Activated T-helper 1 cell treated with anti-CD3 and anti-CD28 coated beads, Interleukin-12 subunit alpha, Interleukin-12 subunit beta, Interleukin-2, Interleukin-4 antibody, amounts not matched to agents 30 ng/mL and 10 ng/mL and 1 ng/mL, durations not matched to agents 14 hours and 24 hours and 36 hours (primary cell): ENCODE measurements at regions not wholly inside any gene's neighbourhood (a gene's known extent, or its start where the extent isn't known, plus 50 kb on each side); places are given as distances from the start of the nearest gene placed in this dataset.
"Not testable (repeated sequence)": the region's sequence is repeated elsewhere in the genome, so short reads cannot be mapped to it uniquely, and the experiment has no call there.

Experiments
- DNase-seq: peaks from one replicate; pipeline ENCODE4 v3.0.0; 2021; ENCODE audit warnings: low spot score
- H3K27ac Mint-ChIP-seq: one replicate; pipeline ENCODE4 v1.8.0; 2021; ENCODE audit warnings: mild to moderate bottlenecking, mixed read lengths
- H3K27me3 Mint-ChIP-seq: one replicate; pipeline ENCODE4 v1.8.0; 2022; ENCODE audit warnings: mild to moderate bottlenecking, moderate library complexity, mixed read lengths; ENCODE audit not compliant: insufficient read depth
- H3K36me3 Mint-ChIP-seq: one replicate; pipeline ENCODE4 v1.8.0; 2021; ENCODE audit warnings: low read depth, mixed read lengths
- H3K4me1 Mint-ChIP-seq: one replicate; pipeline ENCODE4 v1.8.0; 2021; ENCODE audit warnings: low read depth, mixed read lengths
- H3K4me3 Mint-ChIP-seq: one replicate; pipeline ENCODE4 v1.8.0; 2021; ENCODE audit warnings: mild to moderate bottlenecking, moderate library complexity, mixed read lengths
- H3K9me3 Mint-ChIP-seq: one replicate; pipeline ENCODE4 v1.8.0; 2021; ENCODE audit warnings: mixed read lengths
- intact Hi-C: fragments of 100-400 bp; cut with micrococcal nuclease; formaldehyde crosslinking; loops from one replicate; pipeline ENCODE4 v1.15.1; 2024

GRCh38 chr13:107649079-107649478, 566.3 kb downstream of the LIG4 start:
- Mint-ChIP-seq H3K27ac (no peak overlapping the region), H3K36me3 (no peaks in the 10 kb centered on the region), H3K4me3 (no peak overlapping the region), H3K27me3 (no peaks in the 10 kb centered on the region), H3K9me3 (no peaks in the 10 kb centered on the region), H3K4me1 (no peaks in the 10 kb centered on the region)
- DNase-seq: no peak
- intact Hi-C loops: no loop called here

DNA sequence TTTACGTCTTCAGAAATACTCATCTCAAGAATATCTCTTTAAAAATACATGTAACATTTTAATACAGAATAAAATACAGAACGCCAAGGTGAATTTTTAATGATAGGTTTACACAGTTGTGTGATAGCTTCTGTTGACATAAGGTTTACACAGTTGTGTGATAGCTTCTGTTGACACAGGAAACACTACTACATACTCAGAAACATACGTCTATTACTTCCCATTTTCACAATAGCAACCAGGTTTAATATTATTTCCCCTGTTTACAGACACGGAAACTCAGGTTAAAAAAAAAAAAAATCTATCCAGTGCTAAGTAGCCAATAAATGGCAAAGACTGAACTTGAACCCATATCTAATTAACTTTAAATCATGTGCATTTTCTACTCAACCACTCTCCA, 571.2 kb downstream of the LIG4 start:
- H3K36me3 Mint-ChIP-seq: no peaks in the 10 kb centered on the region
- H3K4me3 Mint-ChIP-seq: no peak overlapping the region
- H3K9me3 Mint-ChIP-seq: no peaks in the 10 kb centered on the region
- H3K27ac Mint-ChIP-seq: no peak overlapping the region
- intact Hi-C loops: no loop called here
- H3K27me3 Mint-ChIP-seq: no peaks in the 10 kb centered on the region
- no peaks in the 10 kb centered on the region for H3K4me1 Mint-ChIP-seq
- no peak for DNase-seq

DNA sequence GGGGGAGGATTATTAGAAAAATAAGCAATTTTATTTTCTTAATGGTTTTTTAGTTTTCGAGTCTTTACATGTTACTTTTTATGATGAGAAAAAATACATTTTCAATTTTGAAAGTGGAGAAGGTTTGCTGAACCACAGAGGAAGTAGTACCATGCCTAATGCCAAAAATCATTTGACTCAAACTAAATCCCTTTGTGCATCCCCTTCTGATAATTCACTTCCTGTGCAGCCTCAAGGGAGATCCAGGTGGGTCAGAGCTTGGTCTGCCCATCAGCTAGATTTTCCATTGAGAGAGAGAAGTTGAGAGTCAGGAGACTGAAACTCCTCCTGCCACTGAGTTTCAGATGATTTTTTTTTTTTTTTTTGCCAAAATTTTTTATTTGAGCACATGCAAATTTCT, 571.7 kb downstream of the LIG4 start:
- no peaks in the 10 kb centered on the region for H3K4me1 Mint-ChIP-seq

GRCh38 chr13:107642831-107643230, 572.5 kb downstream of the LIG4 start:
- no peaks in the 10 kb centered on the region for H3K9me3 Mint-ChIP-seq
- H3K4me3 Mint-ChIP-seq: no peak overlapping the region
- H3K4me1 Mint-ChIP-seq: no peaks in the 10 kb centered on the region
- H3K27me3 Mint-ChIP-seq: no peaks in the 10 kb centered on the region
- no peak for DNase-seq
- H3K27ac Mint-ChIP-seq: no peak overlapping the region
- intact Hi-C loops: no loop called here
- H3K36me3 Mint-ChIP-seq: no peaks in the 10 kb centered on the region

More for the DNA sequence above, 571.7 kb downstream of the LIG4 start:
- Mint-ChIP-seq H3K27ac (no peak overlapping the region), H3K36me3 (no peaks in the 10 kb centered on the region), H3K27me3 (no peaks in the 10 kb centered on the region), H3K4me3 (no peak overlapping the region), H3K9me3 (no peaks in the 10 kb centered on the region)
- no peak for DNase-seq
- intact Hi-C loops: no loop called here

DNA sequence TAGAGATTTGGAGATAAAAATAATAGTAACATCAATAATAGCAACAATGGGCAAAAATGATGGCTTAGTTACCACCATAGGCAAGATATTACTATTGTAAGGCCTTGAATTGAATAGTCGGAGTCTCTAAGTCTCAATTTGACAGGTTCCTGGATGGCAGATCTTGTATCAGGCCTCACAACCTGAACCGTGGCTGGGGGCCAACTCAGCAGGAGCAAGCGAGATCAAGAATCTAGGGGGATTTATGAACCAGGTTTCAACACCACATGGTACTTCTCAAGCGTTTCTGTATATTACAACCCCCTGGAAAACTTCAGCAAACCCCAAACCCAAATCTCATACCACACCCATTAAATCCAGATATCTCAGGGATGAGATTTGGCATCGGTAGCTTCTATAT, 573.8 kb downstream of the LIG4 start:
- Mint-ChIP-seq H3K27me3 (no peaks in the 10 kb centered on the region), H3K27ac (no peak overlapping the region), H3K4me1 (no peaks in the 10 kb centered on the region), H3K9me3 (no peaks in the 10 kb centered on the region), H3K36me3 (no peaks in the 10 kb centered on the region), H3K4me3 (no peak overlapping the region)
- no peak for DNase-seq
- intact Hi-C loops: no loop called here

DNA sequence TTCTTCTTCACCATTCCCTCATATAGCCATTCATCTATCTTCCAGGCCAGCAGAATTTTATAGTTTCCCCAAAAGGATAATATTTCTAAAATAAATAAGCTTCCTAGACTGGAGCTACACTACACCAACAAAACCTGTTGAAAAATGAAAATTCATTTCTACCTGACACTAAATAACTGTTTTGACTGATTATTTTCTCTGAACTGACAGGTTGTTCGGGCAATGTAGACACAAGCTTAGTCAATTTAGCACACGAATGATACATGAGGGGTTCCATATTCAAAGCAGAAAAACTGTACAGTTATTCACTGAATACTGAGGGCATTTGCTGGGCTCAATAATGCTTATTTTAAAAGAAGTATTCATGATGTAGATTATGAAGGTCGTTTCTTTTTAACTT, 589.7 kb downstream of the LIG4 start:
- no peaks in the 10 kb centered on the region for H3K36me3 Mint-ChIP-seq
- no peaks in the 10 kb centered on the region for H3K27me3 Mint-ChIP-seq
- intact Hi-C loops: no loop called here
- no peak overlapping the region for H3K4me3 Mint-ChIP-seq
- no peaks in the 10 kb centered on the region for H3K4me1 Mint-ChIP-seq
- H3K27ac Mint-ChIP-seq: no peak overlapping the region
- H3K9me3 Mint-ChIP-seq: no peaks in the 10 kb centered on the region
- no peak for DNase-seq

GRCh38 chr13:107617527-107617926, 597.8 kb downstream of the LIG4 start:
- no peaks in the 10 kb centered on the region for H3K4me1 Mint-ChIP-seq
- no peak overlapping the region for H3K27ac Mint-ChIP-seq
- H3K27me3 Mint-ChIP-seq: no peaks in the 10 kb centered on the region
- intact Hi-C loops: no loop called here
- no peak overlapping the region for H3K4me3 Mint-ChIP-seq
- peaks cover 3% of the 10 kb centered on the region for H3K9me3 Mint-ChIP-seq
- no peak for DNase-seq
- no peaks in the 10 kb centered on the region for H3K36me3 Mint-ChIP-seq

DNA sequence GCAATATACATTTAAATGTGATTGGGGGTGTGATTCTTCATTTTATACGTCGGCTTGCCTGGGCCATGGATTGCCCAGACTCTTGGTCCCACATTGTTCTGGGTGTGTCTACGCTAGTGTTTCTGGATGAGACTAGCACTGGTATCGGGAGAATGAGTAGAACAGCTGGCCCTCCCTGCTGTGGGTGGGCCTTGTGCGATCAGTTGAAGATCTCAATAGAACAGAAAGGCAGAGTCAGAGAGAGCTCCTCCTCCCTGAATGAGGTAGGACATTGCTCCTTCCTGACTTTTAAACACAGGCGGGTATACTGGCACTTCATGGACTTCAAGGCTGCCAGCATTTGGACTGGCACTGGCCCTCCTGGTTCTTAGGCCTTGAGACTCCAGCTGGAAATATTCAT, 603.0 kb downstream of the LIG4 start:
- DNase-seq: no peak
- H3K9me3 Mint-ChIP-seq: peaks cover 3% of the 10 kb centered on the region
- no peaks in the 10 kb centered on the region for H3K4me1 Mint-ChIP-seq
- H3K27me3 Mint-ChIP-seq: no peaks in the 10 kb centered on the region
- H3K27ac Mint-ChIP-seq: no peak overlapping the region
- intact Hi-C loops: no loop called here
- no peaks in the 10 kb centered on the region for H3K36me3 Mint-ChIP-seq
- no peak overlapping the region for H3K4me3 Mint-ChIP-seq

- H3K9me3 Mint-ChIP-seq: peaks cover 3% of the 10 kb centered on the region
- intact Hi-C loops: no loop called here
- H3K36me3 Mint-ChIP-seq: no peaks in the 10 kb centered on the region
- no peaks in the 10 kb centered on the region for H3K27me3 Mint-ChIP-seq
- H3K4me3 Mint-ChIP-seq: no peak overlapping the region
- no peak overlapping the region for H3K27ac Mint-ChIP-seq
- H3K4me1 Mint-ChIP-seq: no peaks in the 10 kb centered on the region
- DNase-seq: no peak
These were observed 606.6 kb downstream of the LIG4 start for GRCh38 chr13:107608736-107609135.

GRCh38 chr13:107600971-107601370, 614.4 kb downstream of the LIG4 start:
- Mint-ChIP-seq H3K9me3 (no peaks in the 10 kb centered on the region), H3K27ac (no peak overlapping the region), H3K4me1 (no peaks in the 10 kb centered on the region), H3K27me3 (no peaks in the 10 kb centered on the region), H3K4me3 (no peak overlapping the region), H3K36me3 (no peaks in the 10 kb centered on the region)
- intact Hi-C loops: no loop called here
- DNase-seq: no peak

- intact Hi-C loops, H3K4me1 Mint-ChIP-seq, H3K9me3 Mint-ChIP-seq, H3K36me3 Mint-ChIP-seq, DNase-seq, H3K27me3 Mint-ChIP-seq, H3K27ac Mint-ChIP-seq, H3K4me3 Mint-ChIP-seq: not testable (repeated sequence)
These were observed 619.0 kb downstream of the LIG4 start for GRCh38 chr13:107596306-107596705.

DNA sequence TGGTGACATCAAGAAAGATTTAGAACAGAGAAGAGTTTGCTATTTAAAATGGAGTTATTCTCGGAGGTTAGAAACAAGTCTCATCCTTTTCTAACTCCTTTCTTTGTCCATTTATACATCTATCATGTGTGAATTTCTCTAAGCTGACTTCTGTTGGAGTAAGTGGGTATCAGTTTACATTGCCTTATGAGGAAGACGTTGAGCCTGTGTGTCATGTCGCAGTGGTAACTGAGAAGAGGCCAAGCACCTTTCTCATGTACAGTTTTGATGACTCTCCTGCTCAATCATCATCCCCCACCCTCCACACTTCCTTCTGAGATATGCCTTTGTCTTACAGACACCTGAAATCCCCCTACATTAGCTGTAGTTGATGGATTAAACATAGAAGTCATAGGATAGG, 624.8 kb downstream of the LIG4 start:
- H3K4me3 Mint-ChIP-seq: no peak overlapping the region
- H3K36me3 Mint-ChIP-seq: no peaks in the 10 kb centered on the region
- no peak for DNase-seq
- intact Hi-C loops: no loop called here
- no peaks in the 10 kb centered on the region for H3K9me3 Mint-ChIP-seq
- H3K4me1 Mint-ChIP-seq: no peaks in the 10 kb centered on the region
- H3K27me3 Mint-ChIP-seq: no peaks in the 10 kb centered on the region
- H3K27ac Mint-ChIP-seq: no peak overlapping the region

DNA sequence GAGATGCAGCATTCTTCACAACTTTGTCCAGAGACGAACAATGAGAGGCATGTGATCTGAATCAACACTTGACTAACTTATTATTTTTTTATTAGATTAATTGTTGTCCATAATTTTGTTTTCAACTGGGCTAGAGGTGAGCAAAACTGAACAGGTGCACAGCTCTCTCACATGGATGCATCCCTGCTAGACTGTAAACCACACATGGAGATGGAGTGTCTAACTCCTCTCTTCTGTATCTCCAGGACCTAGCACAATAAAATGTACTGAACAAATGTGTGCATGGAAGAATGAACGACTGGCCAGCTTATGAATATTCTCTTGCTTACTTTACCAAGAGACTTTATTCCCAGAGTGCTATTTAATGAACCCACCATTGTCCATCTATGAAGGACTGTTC, 627.7 kb downstream of the LIG4 start:
- no peak for DNase-seq
- intact Hi-C loops: no loop called here
- H3K9me3 Mint-ChIP-seq: no peaks in the 10 kb centered on the region

DNA sequence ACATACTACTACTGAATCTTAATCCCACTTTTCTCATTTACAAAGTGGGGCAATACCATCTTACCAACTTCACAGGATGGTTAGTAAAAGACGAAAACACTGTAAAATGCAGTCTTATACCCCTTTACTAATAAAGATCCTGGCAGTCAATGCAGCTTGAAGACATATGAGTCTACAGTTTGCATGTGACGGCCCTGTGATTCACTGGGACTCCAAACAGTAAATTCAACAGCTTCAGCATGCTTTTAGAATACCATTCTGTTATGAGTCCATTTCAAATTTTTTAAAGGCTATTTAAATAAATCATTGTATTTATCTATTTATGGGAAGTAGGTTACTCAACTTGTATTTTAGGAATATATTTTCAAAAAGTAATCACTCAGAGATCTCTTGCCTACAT, 629.1 kb downstream of the LIG4 start:
- DNase-seq: no peak
- Mint-ChIP-seq H3K27me3 (no peaks in the 10 kb centered on the region), H3K4me3 (no peak overlapping the region), H3K27ac (no peak overlapping the region), H3K4me1 (no peaks in the 10 kb centered on the region), H3K36me3 (no peaks in the 10 kb centered on the region), H3K9me3 (no peaks in the 10 kb centered on the region)
- intact Hi-C loops: no loop called here

More for the DNA sequence above, 627.7 kb downstream of the LIG4 start:
- no peak overlapping the region for H3K4me3 Mint-ChIP-seq
- H3K27ac Mint-ChIP-seq: no peak overlapping the region
- H3K36me3 Mint-ChIP-seq: no peaks in the 10 kb centered on the region
- H3K27me3 Mint-ChIP-seq: no peaks in the 10 kb centered on the region
- H3K4me1 Mint-ChIP-seq: no peaks in the 10 kb centered on the region
